ENCODE measurements at regions not wholly inside any gene's neighbourhood (a gene's known extent, or its start where the extent isn't known, plus 50 kb on each side); places are given as distances from the start of the nearest gene placed in this dataset.

DNA sequence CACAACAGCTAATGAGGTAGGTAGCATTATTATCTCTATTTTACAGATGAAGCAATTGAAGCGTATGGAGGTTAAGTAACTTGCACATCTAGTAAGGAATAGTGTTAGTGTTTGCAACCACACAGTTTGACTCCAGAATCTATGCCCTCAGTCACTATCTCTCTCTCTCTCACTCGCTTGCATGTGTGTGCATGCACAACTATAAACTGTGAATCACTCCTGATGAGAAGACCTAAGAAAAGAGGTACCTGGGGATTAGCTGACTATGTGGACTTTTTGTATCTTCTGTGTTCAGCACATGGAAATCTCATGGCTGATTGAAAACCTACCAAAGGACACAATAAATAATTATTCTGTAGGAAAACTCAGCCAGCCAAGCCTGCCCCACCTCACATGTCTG lies 295.5 kb downstream of the BRINP2 start:
- TF ChIP-seq, protein P1, sequence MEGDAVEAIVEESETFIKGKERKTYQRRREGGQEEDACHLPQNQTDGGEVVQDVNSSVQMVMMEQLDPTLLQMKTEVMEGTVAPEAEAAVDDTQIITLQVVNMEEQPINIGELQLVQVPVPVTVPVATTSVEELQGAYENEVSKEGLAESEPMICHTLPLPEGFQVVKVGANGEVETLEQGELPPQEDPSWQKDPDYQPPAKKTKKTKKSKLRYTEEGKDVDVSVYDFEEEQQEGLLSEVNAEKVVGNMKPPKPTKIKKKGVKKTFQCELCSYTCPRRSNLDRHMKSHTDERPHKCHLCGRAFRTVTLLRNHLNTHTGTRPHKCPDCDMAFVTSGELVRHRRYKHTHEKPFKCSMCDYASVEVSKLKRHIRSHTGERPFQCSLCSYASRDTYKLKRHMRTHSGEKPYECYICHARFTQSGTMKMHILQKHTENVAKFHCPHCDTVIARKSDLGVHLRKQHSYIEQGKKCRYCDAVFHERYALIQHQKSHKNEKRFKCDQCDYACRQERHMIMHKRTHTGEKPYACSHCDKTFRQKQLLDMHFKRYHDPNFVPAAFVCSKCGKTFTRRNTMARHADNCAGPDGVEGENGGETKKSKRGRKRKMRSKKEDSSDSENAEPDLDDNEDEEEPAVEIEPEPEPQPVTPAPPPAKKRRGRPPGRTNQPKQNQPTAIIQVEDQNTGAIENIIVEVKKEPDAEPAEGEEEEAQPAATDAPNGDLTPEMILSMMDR (IDR thresholded peaks at IDR 0.05; ENCODE audit: insufficient read depth, low read length, poor library complexity, severe bottlenecking), result no peak
- TF ChIP-seq EZH2phosphoT487 (conservative IDR thresholded peaks at IDR 0.05; ENCODE audit: low read length), result no peak

Data from SU-DHL-6 (cell line).